Upper lobe of left lung (tissue), 6 donors: ENCODE measurements at regions not wholly inside any gene's neighbourhood (a gene's known extent, or its start where the extent isn't known, plus 50 kb on each side); places are given as distances from the start of the nearest gene placed in this dataset.

ENCODE experiments used
- ATAC-seq, 2 donors: fragments of 200-7000 bp; cut with Tn5 transposase; one replicate each; pipeline ENCODE4 v1.9.1; 2022; ENCODE audit warnings: mild to moderate bottlenecking in 2 of 2, moderate library complexity in 2 of 2; ENCODE audit not compliant: low FRiP score in 2 of 2
- DNase-seq, 2 donors: peaks; one replicate each; pipeline ENCODE4 v3.0.0-alpha.2; 2019 to 2020
- H3K27ac ChIP-seq, 4 donors: fragments of 200-600 bp; sonication (generic); one replicate each; pipeline ENCODE4 v1.5.1; 2016 to 2019
- H3K27me3 ChIP-seq, 4 donors: fragments of 200-600 bp; sonication (generic); one replicate each; pipeline ENCODE4 v1.5.1; 2017 to 2019
- H3K36me3 ChIP-seq, 4 donors: fragments of 200-600 bp; sonication (generic); one replicate each; pipeline ENCODE4 v1.5.1; 2016 to 2019
- H3K4me1 ChIP-seq, 4 donors: fragments of 200-600 bp; sonication (generic); one replicate each; pipeline ENCODE4 v1.5.1; 2018 to 2019
- H3K4me3 ChIP-seq, 4 donors: fragments of 200-600 bp; sonication (generic); one replicate each; pipeline ENCODE4 v1.5.1; 2017 to 2019; ENCODE audit warnings: mild to moderate bottlenecking in 2 of 4, moderate library complexity in 1 of 4
- H3K9me3 ChIP-seq, 4 donors: fragments of 200-600 bp; sonication (generic); one replicate each; pipeline ENCODE4 v1.5.1; 2018 to 2019
- CTCF ChIP-seq, 6 experiments: fragments of 450-650 bp in 4 of 6; fragments of 200-600 bp in 2 of 6; sonication (generic) in 2 of 6; IDR thresholded peaks; one replicate each; pipeline ENCODE4 v1.5.1; 2016 to 2019; ENCODE audit warnings: antibody characterized with exemption in 6 of 6
- EP300 ChIP-seq, 4 donors: sonication (generic); formaldehyde crosslinking; IDR thresholded peaks; one replicate each; pipeline ENCODE4 v1.5.1; 2017; ENCODE audit warnings: antibody characterized with exemption in 4 of 4, control low read depth in 2 of 4
- POLR2A ChIP-seq, 4 donors: fragments of 450-650 bp; IDR thresholded peaks; one replicate each; pipeline ENCODE4 v1.5.1; 2016 to 2017; ENCODE audit warnings: antibody characterized with exemption in 4 of 4, mild to moderate bottlenecking in 2 of 4
- POLR2AphosphoS5 ChIP-seq, 2 donors: sonication (generic); formaldehyde crosslinking; IDR thresholded peaks; one replicate each; pipeline ENCODE4 v1.5.1; 2017; ENCODE audit warnings: antibody characterized with exemption in 2 of 2
- WGBS, 2 donors: methylation state at CpG; one replicate each; pipeline ENCODE4 v1.1.5; 2017 to 2018; 5-methylcytosine and 5-hydroxymethylcytosine counted together
- donor health status: DM: no; HTN: no; CAD: no; lungs with moderate emphysema.
- donor health status: DM: no; HTN: yes; CAD: no; lungs with severe emphysema.

GRCh38 chr7:36790311-36790787 is 66.1 kb upstream of the AOAH start:
- Histone ChIP-seq H3K36me3 (no peaks in the 10 kb centered on the region), H3K27me3 (no peaks in the 10 kb centered on the region), H3K9me3 (no peaks in the 10 kb centered on the region), H3K4me3 (no peak overlapping the region), H3K27ac (peak overlapping the region in 1 of 4 donors; percentile 60), H3K4me1 (peaks cover 0 to 8% (median 3%) of the 10 kb centered on the region in 4 donors)
- TF ChIP-seq POLR2AphosphoS5 (IDR thresholded peaks at IDR 0.05) (no peak), CTCF (IDR thresholded peaks at IDR 0.05) (no peak), EP300 (IDR thresholded peaks at IDR 0.05) (no peak), POLR2A (IDR thresholded peaks at IDR 0.05) (no peak)
- 57 to 68% methylated on average over 10 of the region's 10 CpGs for WGBS, 2 donors
- DNase-seq (no peak), ATAC-seq (no peak)

- TF ChIP-seq CTCF (IDR thresholded peaks at IDR 0.05) (no peak), EP300 (IDR thresholded peaks at IDR 0.05) (no peak), POLR2AphosphoS5 (IDR thresholded peaks at IDR 0.05) (no peak), POLR2A (IDR thresholded peaks at IDR 0.05) (no peak)
- peaks cover 0 to 14% (median 7%) of the 10 kb centered on the region in 4 donors for H3K4me1 ChIP-seq
- WGBS, 2 donors, result 90 to 91% methylated on average over 8 of the region's 8 CpGs
- no peaks in the 10 kb centered on the region for H3K9me3 ChIP-seq
- no peaks in the 10 kb centered on the region for H3K27me3 ChIP-seq
- H3K36me3 ChIP-seq, result no peaks in the 10 kb centered on the region
- H3K4me3 ChIP-seq, result no peak overlapping the region
- ATAC-seq (no peak), DNase-seq (no peak)
- H3K27ac ChIP-seq, result peak overlapping the region in 3 of 4 donors; percentile 22 to 60 (median 37)
Observed at GRCh38 chr7:36788825-36789470, 64.7 kb upstream of the AOAH start.

GRCh38 chr7:36787933-36788378 is 63.7 kb upstream of the AOAH start:
- Histone ChIP-seq H3K27me3 (no peaks in the 10 kb centered on the region), H3K4me1 (peaks cover 0 to 14% (median 7%) of the 10 kb centered on the region in 4 donors), H3K4me3 (no peak overlapping the region), H3K27ac (peak overlapping the region in 1 of 4 donors; percentile 63), H3K36me3 (no peaks in the 10 kb centered on the region), H3K9me3 (no peaks in the 10 kb centered on the region)
- no peak for ATAC-seq
- no peak for DNase-seq
- peak in 1 of 4 donors; percentile 26 for TF ChIP-seq EP300 (IDR thresholded peaks at IDR 0.05)
- no peak for TF ChIP-seq CTCF (IDR thresholded peaks at IDR 0.05)
- peak in 1 of 4 donors; percentile 9 for TF ChIP-seq POLR2A (IDR thresholded peaks at IDR 0.05)
- no peak for TF ChIP-seq POLR2AphosphoS5 (IDR thresholded peaks at IDR 0.05)
- 63 to 76% methylated on average over 1 of the region's 1 CpG for WGBS, 2 donors

- peak overlapping the region in 3 of 4 donors; percentile 19 to 64 (median 60) for H3K27ac ChIP-seq
- TF ChIP-seq POLR2A (IDR thresholded peaks at IDR 0.05) (peak in 1 of 4 donors; percentile 41), POLR2AphosphoS5 (IDR thresholded peaks at IDR 0.05) (peak in 1 of 2 donors; percentile 68), EP300 (IDR thresholded peaks at IDR 0.05) (peak in 2 of 4 donors; percentile 36 to 46), CTCF (IDR thresholded peaks at IDR 0.05) (peak in 1 of 6 experiments; percentile 24)
- H3K9me3 ChIP-seq, result no peaks in the 10 kb centered on the region
- peaks cover 0 to 14% (median 7%) of the 10 kb centered on the region in 4 donors for H3K4me1 ChIP-seq
- WGBS, 2 donors, result 59 to 68% methylated on average over 13 of the region's 13 CpGs
- DNase-seq (peak in 1 of 2 donors; percentile 65), ATAC-seq (peak; percentile 85 to 86)
- no peaks in the 10 kb centered on the region for H3K27me3 ChIP-seq
- H3K4me3 ChIP-seq, result no peak overlapping the region
- no peaks in the 10 kb centered on the region for H3K36me3 ChIP-seq
Observed at GRCh38 chr7:36784991-36785940, 61.0 kb upstream of the AOAH start.
